ENCODE measurements at regions not wholly inside any gene's neighbourhood (a gene's known extent, or its start where the extent isn't known, plus 50 kb on each side); places are given as distances from the start of the nearest gene placed in this dataset.

DNA sequence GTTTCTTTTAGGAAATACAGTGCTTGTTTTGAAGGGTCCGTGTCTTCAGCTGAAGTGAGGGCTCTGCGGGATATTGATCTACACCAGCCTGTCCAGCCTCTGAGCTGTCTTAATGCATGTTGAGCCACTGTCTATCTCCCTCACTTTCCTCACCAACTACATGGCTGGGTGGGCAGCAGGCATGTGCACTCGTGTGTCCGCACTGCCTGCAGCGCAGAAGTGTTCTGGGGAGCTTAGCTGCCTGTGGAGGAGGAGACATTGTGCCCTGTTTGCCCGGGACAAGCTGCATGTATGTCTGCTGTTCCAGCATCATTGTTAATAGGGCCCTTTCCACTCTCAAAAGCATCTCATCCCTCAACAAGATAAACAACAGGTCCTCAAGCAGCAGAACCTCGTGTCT, 133.1 kb upstream of the EEPD1 start:
- intact Hi-C loops (cut with DNase I): no loop called here
- no peaks in the 10 kb centered on the region for H3K36me3 ChIP-seq
- WGBS (ENCODE audit: insufficient coverage, low coverage, low lambda C conversion rate, missing lambda C conversion rate): 59% methylated on average over 2 of the region's 7 CpGs
- H3K4me1 ChIP-seq: no peaks in the 10 kb centered on the region
- H3K4me3 ChIP-seq: no peak overlapping the region
- TF ChIP-seq POLR2A (IDR thresholded peaks at IDR 0.05): no peak
- TF ChIP-seq, protein P1, sequence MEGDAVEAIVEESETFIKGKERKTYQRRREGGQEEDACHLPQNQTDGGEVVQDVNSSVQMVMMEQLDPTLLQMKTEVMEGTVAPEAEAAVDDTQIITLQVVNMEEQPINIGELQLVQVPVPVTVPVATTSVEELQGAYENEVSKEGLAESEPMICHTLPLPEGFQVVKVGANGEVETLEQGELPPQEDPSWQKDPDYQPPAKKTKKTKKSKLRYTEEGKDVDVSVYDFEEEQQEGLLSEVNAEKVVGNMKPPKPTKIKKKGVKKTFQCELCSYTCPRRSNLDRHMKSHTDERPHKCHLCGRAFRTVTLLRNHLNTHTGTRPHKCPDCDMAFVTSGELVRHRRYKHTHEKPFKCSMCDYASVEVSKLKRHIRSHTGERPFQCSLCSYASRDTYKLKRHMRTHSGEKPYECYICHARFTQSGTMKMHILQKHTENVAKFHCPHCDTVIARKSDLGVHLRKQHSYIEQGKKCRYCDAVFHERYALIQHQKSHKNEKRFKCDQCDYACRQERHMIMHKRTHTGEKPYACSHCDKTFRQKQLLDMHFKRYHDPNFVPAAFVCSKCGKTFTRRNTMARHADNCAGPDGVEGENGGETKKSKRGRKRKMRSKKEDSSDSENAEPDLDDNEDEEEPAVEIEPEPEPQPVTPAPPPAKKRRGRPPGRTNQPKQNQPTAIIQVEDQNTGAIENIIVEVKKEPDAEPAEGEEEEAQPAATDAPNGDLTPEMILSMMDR (IDR thresholded peaks at IDR 0.05): no peak
- H3K27ac ChIP-seq: no peak overlapping the region
- H3K27me3 ChIP-seq: no peaks in the 10 kb centered on the region
- ATAC-seq (no peak), DNase-seq (no peak)
- H3K9me3 ChIP-seq: no peaks in the 10 kb centered on the region

DNA sequence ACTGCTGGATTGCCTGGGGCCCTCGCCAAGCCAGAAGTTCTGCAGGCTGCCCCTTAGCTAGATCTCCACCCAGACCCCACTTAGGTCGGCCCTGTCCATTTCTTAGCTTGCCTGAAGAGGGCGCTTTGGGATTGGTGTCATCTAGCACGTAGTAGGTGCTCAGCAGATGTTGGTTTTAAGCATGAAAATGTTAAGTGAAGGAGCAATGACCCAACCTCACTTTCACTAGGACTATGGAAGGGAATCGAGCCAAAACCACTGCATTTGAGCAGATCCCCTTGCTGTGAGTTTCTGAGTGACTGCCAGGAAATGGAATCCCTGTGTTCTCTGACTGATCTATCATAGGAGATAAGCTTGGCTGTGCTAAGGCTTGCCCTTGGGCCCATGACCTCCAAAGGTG, 131.7 kb upstream of the EEPD1 start:
- no peaks in the 10 kb centered on the region for H3K9me3 ChIP-seq

DNA sequence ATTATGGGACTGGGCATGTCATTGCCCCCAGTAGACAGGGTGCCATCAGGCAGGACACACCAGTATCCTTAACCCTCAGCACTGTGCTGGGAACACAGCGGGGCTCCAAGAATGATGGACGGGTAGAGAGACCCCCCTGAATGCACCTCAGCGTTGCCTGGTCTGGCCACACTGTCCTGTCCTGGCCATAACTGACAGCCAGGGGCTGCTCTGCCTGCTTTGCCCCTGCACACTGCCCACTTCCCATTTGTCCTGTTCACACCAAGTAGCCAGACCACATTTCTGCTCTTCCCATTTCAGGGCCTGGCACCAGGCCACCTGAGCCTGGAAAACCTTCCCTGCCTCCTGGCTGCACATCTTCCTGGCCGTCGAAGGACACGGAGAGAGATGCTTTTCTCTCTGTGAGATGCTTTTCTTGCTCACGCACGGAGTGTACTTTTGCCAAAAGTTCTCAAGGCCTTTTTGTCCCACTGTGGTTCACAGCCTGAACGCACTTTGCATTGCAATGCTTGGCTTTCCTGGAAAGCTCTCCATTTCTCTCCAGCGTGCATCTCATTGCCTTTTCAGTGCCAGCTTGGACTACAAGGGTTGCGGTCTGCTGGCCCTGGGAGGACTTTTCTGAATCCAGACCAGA, 131.0 kb upstream of the EEPD1 start:
- DNase-seq (no peak), ATAC-seq (peak in 1 of 4 donors; percentile 10)
- no peaks in the 10 kb centered on the region for H3K4me1 ChIP-seq
- 86% methylated on average over 8 of the region's 11 CpGs for WGBS (ENCODE audit: insufficient coverage, low coverage, low lambda C conversion rate, missing lambda C conversion rate)
- no peaks in the 10 kb centered on the region for H3K27me3 ChIP-seq
- H3K36me3 ChIP-seq: no peaks in the 10 kb centered on the region
- H3K27ac ChIP-seq: no peak overlapping the region
- intact Hi-C loops (cut with DNase I): no loop called here
- H3K9me3 ChIP-seq: no peaks in the 10 kb centered on the region
- TF ChIP-seq, protein P1 (IDR thresholded peaks at IDR 0.05): no peak
- TF ChIP-seq POLR2A (IDR thresholded peaks at IDR 0.05): no peak
- H3K4me3 ChIP-seq: no peak overlapping the region

More for the DNA sequence above, 131.7 kb upstream of the EEPD1 start:
- no peak for TF ChIP-seq POLR2A (IDR thresholded peaks at IDR 0.05)
- TF ChIP-seq, protein P1 (IDR thresholded peaks at IDR 0.05): peak; percentile 17 to 41 (median 24)
- Histone ChIP-seq H3K4me3 (no peak overlapping the region), H3K27me3 (no peaks in the 10 kb centered on the region), H3K36me3 (no peaks in the 10 kb centered on the region), H3K4me1 (no peaks in the 10 kb centered on the region), H3K27ac (no peak overlapping the region)
- no peak for DNase-seq
- peak in 3 of 4 donors; percentile 29 to 40 (median 30) for ATAC-seq
- WGBS (ENCODE audit: insufficient coverage, low coverage, low lambda C conversion rate, missing lambda C conversion rate): 58% methylated on average over 4 of the region's 5 CpGs
- intact Hi-C loops (cut with DNase I): no loop called here

DNA sequence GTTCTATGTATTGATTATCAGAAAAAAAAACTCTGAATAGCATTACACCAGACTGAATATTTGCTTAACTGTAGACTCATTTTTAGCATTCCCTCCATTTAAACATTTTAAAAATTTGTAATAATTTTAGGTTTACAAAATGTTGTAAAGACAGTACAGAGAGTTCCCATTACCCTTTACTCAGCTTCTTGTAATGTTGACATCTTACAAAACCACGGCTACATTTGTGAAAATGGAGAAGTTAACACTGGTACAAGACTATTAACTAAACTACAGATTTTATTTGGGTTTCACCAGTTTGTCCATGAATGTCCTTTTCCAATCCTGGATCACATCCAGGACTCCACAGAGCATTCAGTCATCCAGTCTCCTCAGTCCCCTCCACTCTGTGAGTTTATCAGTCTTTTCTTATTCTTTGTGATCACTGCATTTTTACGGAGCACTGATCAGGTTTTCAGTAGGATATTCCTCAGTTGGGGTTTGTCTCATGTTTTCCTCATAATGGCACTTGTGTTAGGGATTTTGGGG, 130.0 kb upstream of the EEPD1 start:
- WGBS (ENCODE audit: insufficient coverage, low coverage, low lambda C conversion rate, missing lambda C conversion rate): 74% methylated on average over 2 of the region's 2 CpGs
- Histone ChIP-seq H3K27ac (no peak overlapping the region), H3K4me1 (no peaks in the 10 kb centered on the region), H3K4me3 (no peak overlapping the region), H3K36me3 (no peaks in the 10 kb centered on the region), H3K9me3 (no peaks in the 10 kb centered on the region), H3K27me3 (no peaks in the 10 kb centered on the region)
- no peak for ATAC-seq
- intact Hi-C loops (cut with DNase I): no loop called here
- no peak for DNase-seq
- TF ChIP-seq, protein P1 (IDR thresholded peaks at IDR 0.05): no peak
- TF ChIP-seq POLR2A (IDR thresholded peaks at IDR 0.05): no peak
